Medulla oblongata (tissue), 1 donor: ENCODE measurements at regions not wholly inside any gene's neighbourhood (a gene's known extent, or its start where the extent isn't known, plus 50 kb on each side); places are given as distances from the start of the nearest gene placed in this dataset.
"Not testable (repeated sequence)": the region's sequence is repeated elsewhere in the genome, so short reads cannot be mapped to it uniquely, and the experiment has no call there.

Experiments used
- DNase-seq: peaks from one replicate; pipeline ENCODE4 v3.0.0-alpha.2; 2015; ENCODE audit errors: extremely low spot score

- DNase-seq = no peak
Measured at GRCh38 chr14:83071888-83072501, 1538.3 kb upstream of the SEL1L start.

- DNase-seq = no peak
Measured at GRCh38 chr14:83085136-83085535, 1551.5 kb upstream of the SEL1L start.

- DNase-seq = no peak
Measured at GRCh38 chr14:83085725-83086124, 1552.1 kb upstream of the SEL1L start.

GRCh38 chr14:83091991-83092956 is 1558.6 kb upstream of the SEL1L start:
- not testable (repeated sequence) for DNase-seq

GRCh38 chr14:83096092-83096491 is 1562.4 kb upstream of the SEL1L start:
- DNase-seq = no peak

- no peak for DNase-seq
Measured at GRCh38 chr14:83101846-83102245, 1568.2 kb upstream of the SEL1L start.

- no peak for DNase-seq
Measured at GRCh38 chr14:83118029-83118428, 1584.4 kb upstream of the SEL1L start.

GRCh38 chr14:83120187-83120586 is 1586.5 kb upstream of the SEL1L start:
- DNase-seq = no peak

- DNase-seq = no peak
Measured at GRCh38 chr14:83126076-83126475, 1592.4 kb upstream of the SEL1L start.

GRCh38 chr14:83128783-83129182 is 1595.1 kb upstream of the SEL1L start:
- no peak for DNase-seq

- DNase-seq = no peak
Measured at GRCh38 chr14:83129496-83129895, 1595.8 kb upstream of the SEL1L start.

GRCh38 chr14:83133981-83134645 is 1600.5 kb upstream of the SEL1L start:
- DNase-seq = no peak

- DNase-seq = no peak
Measured at GRCh38 chr14:83140756-83141155, 1607.1 kb upstream of the SEL1L start.

GRCh38 chr14:83147006-83147405 is 1613.4 kb upstream of the SEL1L start:
- no peak for DNase-seq

- DNase-seq = no peak
Measured at GRCh38 chr14:83151571-83151970, 1617.9 kb upstream of the SEL1L start.

- no peak for DNase-seq
Measured at GRCh38 chr14:83153081-83153480, 1619.4 kb upstream of the SEL1L start.

- no peak for DNase-seq
Measured at GRCh38 chr14:83162361-83162929, 1628.8 kb upstream of the SEL1L start.

- DNase-seq = no peak
Measured at GRCh38 chr14:83163016-83163415, 1629.4 kb upstream of the SEL1L start.

GRCh38 chr14:83164016-83164415 is 1630.4 kb upstream of the SEL1L start:
- no peak for DNase-seq

- DNase-seq = no peak
Measured at GRCh38 chr14:83164591-83164990, 1630.9 kb upstream of the SEL1L start.

- no peak for DNase-seq
Measured at GRCh38 chr14:83170165-83170564, 1636.5 kb upstream of the SEL1L start.

- no peak for DNase-seq
Measured at GRCh38 chr14:83171761-83172160, 1638.1 kb upstream of the SEL1L start.
